ENCODE measurements at regions not wholly inside any gene's neighbourhood (a gene's known extent, or its start where the extent isn't known, plus 50 kb on each side); places are given as distances from the start of the nearest gene placed in this dataset.

DNA sequence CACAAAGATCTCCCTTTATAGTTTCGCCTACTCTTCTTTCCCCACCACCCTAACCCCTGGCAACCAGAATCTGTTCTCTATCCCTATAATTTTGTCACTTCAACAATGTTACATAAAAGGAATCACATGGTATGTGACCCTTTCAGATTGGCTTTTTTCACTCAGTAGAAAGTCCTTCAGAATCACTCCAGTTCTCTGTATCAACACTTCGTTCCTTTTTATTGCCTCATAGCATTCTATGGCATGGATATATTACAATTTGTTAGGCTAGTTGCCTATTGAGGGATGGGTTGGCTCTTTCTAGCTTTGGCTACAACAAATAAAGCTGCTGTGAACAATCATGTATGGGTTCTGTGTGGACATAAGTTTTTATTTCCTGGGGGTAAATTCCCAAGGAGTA lies 163.1 kb downstream of the RPIA start:
- TF ChIP-seq POLR2A (IDR thresholded peaks at IDR 0.05; ENCODE audit: low read depth, low read length) (no peak), CTCF (IDR thresholded peaks at IDR 0.05; ENCODE audit: extremely low read depth in 1 of 2, insufficient read depth in 1 of 2, low read depth in 1 of 2, low read length in 2 of 2) (no peak), EZH2 (IDR thresholded peaks at IDR 0.05; ENCODE audit: borderline replicate concordance, low read depth, low read length, severe bottlenecking) (no peak)
